Keratinocyte (primary cell): ENCODE measurements at regions not wholly inside any gene's neighbourhood (a gene's known extent, or its start where the extent isn't known, plus 50 kb on each side); places are given as distances from the start of the nearest gene placed in this dataset.

ENCODE experiments used
- CTCF ChIP-seq, 3 experiments: IDR thresholded peaks in 1 of 3; conservative IDR thresholded peaks in 1 of 3; optimal IDR thresholded peaks in 1 of 3; 2 replicates in 2 of 3; 3 replicates in 1 of 3; pipeline versions ENCODE3 to v1.5.1; 2011; ENCODE audit warnings: low read length in 3 of 3, mild to moderate bottlenecking in 3 of 3, moderate library complexity in 2 of 3, control low read depth in 1 of 3, inconsistent platforms in 1 of 3; ENCODE audit not compliant: insufficient read depth in 2 of 3; ENCODE audit errors: extremely low read depth in 1 of 3
- EZH2 ChIP-seq: IDR thresholded peaks from one replicate; pipeline ENCODE4 v1.6.1; 2012; ENCODE audit warnings: inconsistent platforms, mild to moderate bottlenecking, low read length, moderate library complexity

DNA sequence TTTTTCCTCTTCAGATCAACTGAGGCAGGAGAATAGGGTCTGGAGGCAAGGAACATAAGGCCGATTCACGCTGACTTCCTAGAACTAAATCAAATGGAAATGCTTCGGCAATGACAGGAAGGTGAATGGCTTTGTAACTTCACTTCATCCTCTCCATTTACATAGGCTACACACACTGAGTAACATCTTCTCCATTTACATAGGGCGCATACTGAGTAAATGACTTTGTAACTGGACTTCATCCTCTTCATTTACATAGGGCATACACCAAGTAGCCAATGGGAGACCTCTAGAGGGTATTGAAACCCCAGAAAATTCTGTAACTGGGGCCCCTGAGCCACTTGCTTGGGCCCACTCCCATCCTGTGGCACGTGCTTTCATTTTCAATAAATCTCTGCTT lies 71.0 kb upstream of the CPSF6 start:
- TF ChIP-seq CTCF (optimal IDR thresholded peaks at IDR 0.05 in 1 of 3, IDR thresholded peaks at IDR 0.05 in 1 of 3, conservative IDR thresholded peaks at IDR 0.05 in 1 of 3; ENCODE audit: extremely low read depth in 1 of 3, insufficient read depth in 2 of 3, low read length in 3 of 3) (no peak), EZH2 (no peak)
